ENCODE measurements at regions not wholly inside any gene's neighbourhood (a gene's known extent, or its start where the extent isn't known, plus 50 kb on each side); places are given as distances from the start of the nearest gene placed in this dataset.
"Not testable (repeated sequence)": the region's sequence is repeated elsewhere in the genome, so short reads cannot be mapped to it uniquely, and the experiment has no call there.

DNA sequence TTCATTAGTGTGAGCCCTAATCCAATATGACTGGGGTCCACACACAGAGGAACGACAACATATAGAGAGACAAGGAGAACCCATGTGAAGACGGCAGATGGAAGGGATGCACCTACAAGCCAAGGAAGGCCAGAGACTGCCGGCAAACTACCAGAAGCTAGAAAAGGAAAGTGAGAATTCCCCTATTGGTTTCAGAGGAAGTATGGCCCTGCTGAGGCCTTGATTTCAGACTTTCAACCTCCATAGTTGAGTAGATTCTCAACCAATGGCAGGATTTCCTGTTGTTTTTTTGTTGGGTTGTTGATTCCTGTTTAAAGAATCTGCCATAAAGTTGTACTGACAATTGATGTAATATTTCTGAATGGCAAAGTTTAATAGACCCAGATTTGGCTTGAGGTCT lies 241.5 kb downstream of the SATB2 start:
- intact Hi-C loops (cut with micrococcal nuclease), result no loop called here

DNA sequence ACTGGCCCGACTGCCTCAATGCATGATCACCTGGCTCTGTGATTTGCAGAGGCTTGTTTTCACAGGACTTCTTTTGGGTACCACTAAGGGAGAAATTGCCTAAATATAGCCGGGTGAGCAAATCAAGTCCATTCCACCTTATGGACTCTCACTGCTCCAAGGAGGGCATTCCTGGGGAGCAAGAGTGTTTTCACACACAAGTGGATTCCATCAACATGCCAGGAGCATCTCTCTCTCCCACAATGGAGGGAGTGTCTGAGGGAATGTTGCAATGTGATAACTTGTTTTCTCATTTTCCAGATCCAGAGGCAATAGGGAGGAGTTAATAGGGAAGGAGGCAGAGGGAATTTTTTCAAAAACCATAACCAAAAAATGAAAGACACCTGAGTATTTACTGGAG lies 250.7 kb downstream of the SATB2 start:
- intact Hi-C loops (cut with micrococcal nuclease), result no loop called here

DNA sequence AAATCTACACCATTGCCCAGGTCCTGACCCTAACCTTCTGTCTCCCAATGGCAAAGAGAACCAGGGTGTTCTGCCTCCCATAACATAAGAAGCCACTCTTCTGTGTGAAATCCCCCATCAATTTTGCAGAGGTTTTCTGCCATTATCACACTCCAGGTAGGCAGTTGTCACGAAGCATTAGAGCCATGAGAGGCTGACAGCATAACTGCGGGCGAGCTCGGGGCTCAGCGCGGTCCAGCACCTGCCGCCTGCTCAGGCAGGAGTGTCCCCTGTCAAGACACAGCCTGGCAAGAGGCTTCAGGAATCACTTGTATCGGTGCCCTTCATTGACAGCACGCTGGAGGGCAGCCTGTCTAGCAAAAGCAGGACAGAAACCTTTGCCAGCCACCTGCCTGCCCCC lies 251.2 kb downstream of the SATB2 start:
- intact Hi-C loops (cut with micrococcal nuclease), result no loop called here

DNA sequence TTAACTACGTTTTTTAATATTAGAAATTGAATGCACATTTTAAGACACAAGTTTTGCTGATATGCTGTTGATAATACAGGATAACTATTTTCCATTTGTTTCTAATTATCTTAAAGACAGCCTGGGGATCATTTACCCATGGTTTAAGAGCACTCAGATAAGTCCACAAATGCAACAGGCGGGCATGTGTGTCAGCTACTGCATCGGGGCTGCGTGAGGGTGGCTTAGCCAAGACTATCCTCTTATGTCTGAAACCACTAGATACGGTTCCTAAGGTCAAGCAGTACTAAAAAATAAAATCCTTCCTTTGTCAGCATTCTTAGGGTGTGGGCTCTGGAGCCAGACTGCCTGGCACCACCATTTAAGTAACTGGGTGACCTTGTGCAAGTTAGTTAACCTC lies 254.8 kb downstream of the SATB2 start:
- intact Hi-C loops (cut with micrococcal nuclease), result no loop called here

DNA sequence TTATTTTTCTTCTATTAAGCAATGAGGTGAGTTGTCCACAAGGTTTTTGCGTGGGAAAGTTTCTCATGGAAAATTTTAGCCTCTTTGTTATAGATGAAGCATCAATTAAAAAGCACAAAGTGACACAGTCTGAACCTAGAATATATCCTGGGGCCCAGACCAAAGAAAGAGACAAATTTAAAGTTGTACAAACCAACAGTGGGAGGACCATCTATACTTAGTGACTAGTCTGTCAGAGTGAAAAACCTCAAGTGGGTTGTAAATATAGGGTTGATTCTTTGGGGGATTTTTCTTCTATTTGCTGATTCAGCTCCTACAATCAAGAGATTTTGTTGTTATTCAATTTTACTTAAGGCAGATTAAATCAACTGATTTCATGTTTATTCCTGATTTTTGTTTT lies 256.2 kb downstream of the SATB2 start:
- intact Hi-C loops (cut with micrococcal nuclease), result no loop called here

DNA sequence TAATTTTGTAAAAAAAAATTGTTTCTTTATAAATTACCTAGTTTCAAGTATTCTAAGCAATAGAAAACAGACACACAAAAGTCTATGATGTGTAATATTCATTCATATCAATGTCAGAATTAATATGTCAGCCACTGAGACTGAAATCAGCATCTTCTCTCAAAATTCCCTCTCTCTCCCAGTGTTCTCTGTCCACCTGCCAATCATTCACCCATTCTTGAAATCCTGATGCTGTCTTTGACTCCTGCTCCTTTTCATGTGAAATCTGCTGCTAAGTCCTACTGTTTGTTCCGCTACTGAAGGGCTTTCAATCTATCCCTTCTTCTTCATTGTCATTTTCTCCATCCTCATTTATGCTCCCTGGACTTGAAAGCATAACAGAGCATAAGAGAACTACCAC lies 257.9 kb downstream of the SATB2 start:
- intact Hi-C loops (cut with micrococcal nuclease), result no loop called here

DNA sequence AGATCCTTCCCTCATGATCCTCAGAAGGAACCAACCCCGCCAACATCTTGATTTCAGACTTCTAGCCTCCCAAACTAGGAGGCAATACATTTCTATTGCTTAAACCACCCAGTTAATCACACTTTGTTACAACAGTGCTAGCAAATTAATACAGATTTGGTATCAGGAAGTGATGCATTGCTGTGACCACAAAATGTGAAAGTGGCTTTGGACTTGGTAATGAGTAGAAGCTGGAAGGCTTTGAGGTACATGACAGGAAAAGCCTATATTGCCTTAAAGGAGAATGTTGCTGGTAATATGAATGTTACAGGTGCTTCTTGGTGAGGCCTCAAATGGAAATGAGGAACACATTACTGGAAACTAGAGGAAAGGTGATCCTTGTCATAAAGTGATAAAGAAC lies 260.3 kb downstream of the SATB2 start:
- intact Hi-C loops (cut with micrococcal nuclease), result no loop called here

DNA sequence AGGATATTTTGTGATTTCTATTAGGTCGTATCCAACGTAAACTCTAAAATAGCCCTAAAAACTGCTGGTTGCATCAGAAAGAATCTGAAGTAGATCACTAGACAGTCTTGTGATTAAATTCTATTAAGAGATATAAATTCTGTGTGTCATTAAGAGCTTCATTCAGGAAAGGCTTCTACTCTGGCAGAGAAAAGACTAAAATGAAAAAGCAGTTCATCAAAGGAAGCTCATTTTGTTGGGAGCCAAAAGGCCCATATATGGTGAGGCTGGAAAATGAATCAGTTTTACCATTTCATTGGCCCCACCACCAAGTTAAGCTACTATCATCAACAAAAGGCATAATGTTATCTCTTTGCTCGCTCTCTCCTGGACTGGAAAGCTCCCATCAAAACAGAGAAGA lies 261.1 kb downstream of the SATB2 start:
- intact Hi-C loops (cut with micrococcal nuclease), result no loop called here

DNA sequence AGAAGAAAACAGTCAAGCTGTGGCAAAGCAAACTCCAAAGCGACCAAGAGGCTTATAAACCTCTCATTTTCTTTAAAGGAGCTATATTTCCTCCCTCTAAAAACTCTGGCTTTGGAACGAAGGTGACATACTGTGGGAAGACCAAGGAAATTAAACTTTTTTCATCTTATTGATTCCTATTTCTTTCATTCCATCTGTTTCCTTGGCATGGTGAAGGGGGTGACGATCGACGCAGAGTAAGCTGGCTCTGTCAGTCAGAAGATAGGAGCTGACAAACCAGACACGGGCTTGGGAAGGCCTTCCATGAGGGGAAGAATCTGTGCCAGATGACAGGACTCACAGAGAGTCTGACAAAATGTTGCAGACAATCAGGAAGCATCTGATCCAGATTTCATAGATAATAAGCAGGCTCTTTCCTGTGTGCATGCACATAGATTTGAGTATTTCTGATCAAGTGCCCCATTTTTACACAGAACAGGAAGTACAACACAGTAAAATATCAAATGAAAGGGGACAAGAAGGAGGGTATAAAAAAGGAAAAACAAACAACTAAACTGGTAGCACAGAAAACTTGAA lies 261.7 kb downstream of the SATB2 start:
- intact Hi-C loops (cut with micrococcal nuclease), result no loop called here

DNA sequence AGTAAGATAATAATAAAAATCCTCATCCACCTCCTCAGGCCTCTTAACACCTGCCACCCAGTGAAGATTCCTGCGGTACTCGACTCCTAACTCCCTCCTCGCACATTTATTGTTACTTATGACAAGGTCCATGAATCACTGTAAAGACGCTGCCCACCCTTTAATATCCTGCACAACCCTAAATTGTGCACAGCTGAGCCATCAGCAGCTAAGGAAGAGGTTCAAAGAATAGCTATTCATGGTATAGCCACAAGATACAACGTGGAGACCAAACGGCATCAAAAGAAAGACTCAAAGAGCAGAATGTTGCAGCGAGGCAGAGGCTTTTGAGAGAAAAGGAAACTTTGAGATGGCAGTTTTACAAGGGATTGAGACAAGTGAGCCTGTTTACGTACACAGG lies 266.3 kb downstream of the SATB2 start:
- intact Hi-C loops (cut with micrococcal nuclease), result no loop called here

DNA sequence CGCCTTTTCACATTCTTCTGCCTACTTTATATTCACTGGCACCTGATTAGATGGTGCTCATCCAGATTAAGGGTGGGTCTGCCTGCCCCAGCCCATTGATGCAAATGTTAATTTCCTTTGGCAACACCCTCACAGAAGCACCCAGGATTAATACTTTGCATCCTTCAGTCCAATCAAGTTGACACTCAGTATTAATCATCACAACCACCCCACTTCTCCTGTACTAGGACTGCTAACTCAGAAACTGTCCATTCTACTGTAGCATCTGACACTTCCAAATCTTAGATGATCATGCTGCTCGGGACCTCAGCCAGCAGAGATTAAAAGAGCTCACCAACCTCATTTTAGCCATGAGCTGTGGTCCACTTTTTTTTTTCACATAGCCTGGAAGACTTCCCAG lies 268.5 kb downstream of the SATB2 start:
- intact Hi-C loops (cut with micrococcal nuclease), result no loop called here

DNA sequence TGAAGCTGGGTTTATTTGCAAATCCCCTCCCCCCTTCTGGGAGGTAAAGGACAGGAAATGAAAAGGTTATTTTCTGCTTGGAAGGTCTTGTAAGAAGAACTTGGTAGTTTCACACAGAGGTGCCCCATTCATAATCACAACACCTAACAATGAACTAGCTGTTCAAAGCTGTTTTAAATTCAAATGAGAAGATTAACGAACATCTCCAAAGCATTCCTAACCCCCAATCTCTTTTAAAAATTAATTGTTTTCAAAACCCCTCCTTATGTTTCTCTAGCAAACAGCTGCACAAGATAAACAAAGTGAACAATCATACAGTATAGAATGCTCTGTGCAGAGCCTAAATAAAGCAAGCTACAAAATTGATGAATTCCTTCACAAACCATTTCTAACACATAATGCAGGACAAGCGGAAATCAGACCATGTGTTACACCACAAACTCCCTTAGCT lies 271.4 kb downstream of the SATB2 start:
- intact Hi-C loops (cut with micrococcal nuclease), result no loop called here

DNA sequence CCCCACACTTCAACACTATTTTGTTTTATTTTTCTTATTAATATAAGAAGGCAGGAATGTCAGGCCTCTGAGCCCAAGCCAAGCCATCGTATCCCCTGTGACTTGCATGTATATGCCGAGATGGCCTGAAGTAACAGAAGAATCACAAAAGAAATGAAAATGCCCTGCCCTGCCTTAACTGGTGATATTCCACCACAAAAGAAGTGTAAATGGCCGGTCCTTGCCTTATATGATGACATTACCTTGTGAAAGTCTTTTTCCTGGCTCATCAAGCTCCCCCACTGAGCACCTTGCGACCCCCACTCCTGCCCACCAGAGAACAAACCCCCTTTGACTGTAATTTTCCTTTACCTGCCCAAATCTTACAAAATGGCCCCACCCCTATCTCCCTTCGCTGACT lies 272.6 kb downstream of the SATB2 start:
- intact Hi-C loops (cut with micrococcal nuclease), result not testable (repeated sequence)

DNA sequence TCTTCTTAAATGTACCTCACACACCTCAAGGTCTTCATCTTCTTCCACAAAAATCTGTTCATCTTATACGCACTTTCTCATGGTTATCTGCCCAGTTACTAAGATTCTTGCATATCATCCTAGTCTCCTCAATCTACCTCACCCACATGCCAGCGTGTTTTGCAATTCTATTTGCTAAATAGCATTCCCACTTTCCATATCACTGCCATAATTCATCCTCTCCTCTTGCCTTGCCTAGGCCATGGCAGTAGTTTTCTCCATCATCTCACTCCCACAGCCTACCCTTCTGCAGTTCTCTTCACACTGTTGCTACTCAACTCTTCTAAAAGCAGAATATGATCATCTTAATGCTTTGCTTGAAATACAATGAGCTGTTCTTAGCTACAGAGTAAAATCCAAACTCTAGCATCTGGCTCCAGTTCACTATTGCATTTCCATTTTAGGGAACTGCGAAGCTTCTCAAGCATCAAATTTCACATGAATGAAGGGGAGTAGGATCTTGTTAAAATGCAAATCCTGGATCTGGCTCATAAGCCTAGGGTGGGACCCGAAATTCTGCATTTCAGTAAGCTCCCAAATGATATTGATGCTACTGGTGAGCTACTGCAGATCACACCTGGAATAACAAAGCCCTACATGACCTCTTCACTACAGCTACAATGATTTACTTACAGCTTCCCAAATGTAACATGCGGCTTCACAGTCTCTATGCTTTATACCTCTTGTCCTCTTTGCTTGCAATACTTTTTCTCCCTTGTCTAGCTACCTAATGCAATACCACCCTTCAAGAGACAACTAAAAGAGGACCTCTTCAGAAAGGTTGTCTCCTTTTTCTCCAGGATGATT lies 293.9 kb downstream of the SATB2 start:
- intact Hi-C loops (cut with micrococcal nuclease), result no loop called here

DNA sequence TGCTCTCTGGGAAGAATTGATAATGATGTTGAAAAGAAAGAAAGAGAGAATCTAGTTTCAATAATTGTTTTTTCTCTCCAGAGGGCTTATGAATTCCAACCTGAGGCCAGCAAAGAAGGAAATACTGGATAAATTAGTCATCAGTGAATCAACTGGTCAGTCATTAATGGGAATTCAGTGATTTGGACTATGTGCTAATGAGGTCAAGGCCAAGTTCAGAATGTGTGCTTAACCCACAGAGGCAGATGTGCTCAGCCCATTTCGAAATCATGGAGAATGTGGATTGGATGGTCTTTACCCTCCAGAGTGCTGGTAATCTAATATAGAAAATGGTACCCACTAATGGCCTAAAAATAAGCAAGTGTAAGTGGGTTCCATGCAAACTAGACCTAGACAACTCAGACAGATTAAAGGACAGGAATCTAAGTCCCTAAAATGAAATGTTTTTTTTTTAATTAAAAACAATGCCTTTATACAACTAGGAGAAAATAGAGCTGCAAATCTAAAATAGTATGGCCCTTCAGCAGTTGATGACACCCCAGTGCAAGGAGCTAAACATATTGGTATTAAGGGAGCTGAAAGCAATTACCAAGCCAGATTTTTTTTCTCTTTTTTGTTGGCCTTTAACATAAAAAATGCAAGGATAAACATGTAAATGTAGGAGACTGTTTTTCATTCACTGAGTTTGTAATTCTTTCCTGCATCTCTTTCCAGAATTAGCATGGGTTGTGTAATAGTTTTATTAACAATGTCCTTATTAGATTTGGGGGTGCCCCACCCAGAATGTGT lies 296.9 kb downstream of the SATB2 start:
- intact Hi-C loops (cut with micrococcal nuclease), result no loop called here

DNA sequence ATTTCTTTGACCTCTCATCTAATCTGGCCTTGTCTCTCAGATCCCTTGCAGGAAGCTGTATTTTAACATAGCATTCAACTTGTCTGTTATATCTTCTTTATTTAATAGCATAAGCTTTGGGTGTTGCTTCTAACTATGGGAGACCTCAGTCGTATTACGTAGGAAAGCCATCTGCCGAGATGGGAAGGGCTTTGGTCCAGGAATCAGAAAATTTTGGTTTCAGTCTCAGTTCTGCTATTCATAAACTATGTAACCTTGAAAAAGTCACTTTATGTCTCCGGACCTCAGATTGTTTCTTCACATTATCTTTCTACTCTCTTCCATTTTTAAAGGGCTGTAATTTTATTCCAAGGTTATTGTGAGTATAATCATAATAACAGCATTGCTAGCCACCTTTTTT lies 297.7 kb downstream of the SATB2 start:
- intact Hi-C loops (cut with micrococcal nuclease), result no loop called here

DNA sequence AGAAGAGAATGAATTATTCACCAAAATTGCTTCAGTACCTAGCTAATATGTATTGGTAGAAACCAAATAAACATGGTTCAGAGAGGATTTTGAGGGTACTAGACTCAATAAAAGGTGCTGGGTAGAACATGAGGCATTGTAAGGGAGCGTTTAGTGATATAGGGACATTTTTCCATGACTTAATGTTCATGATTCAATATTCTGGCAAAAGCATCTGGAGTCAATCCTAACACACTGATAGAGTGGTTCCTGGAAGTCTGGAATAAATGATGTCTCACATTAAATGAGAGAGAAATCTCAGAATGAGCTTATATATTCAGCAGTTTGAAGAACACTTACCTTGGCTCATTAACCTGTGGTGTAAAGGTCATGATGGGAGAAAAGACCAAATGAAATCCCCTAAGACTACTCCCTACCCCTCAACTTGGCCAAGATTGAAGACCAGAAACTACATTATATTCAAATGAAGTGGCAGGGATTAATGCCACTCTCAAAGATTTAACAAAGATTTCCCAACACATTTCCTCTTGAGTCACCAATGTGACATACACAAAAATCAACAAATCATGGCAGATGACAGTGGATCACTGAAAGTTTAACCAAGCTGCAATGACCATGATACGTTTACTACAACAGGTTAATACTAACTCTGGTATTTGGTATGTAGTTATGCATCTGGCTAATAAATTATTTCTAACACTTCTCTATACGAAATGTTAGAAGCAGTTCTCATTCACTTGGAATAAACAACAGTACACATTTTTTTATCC lies 309.5 kb downstream of the SATB2 start:
- intact Hi-C loops (cut with micrococcal nuclease), result no loop called here

DNA sequence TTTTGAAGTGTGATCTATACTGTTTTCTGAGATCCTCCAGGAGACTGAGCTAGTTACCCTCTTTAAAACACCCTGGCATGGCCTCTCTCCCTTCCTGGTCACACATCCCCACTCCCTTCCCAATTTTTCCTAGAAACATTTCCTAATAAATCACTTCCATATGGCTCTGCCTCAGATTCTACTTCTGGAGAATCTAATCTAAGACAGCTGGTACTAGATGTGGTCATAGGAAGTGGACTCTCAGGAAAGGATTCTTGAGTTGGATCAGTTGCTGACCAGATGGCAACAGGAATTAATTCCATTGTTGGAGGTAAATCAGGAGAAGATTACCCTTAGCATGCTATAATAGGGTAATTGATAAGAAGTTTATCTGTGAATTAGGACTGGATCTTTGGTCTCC lies 310.5 kb downstream of the SATB2 start:
- intact Hi-C loops (cut with micrococcal nuclease), result no loop called here

DNA sequence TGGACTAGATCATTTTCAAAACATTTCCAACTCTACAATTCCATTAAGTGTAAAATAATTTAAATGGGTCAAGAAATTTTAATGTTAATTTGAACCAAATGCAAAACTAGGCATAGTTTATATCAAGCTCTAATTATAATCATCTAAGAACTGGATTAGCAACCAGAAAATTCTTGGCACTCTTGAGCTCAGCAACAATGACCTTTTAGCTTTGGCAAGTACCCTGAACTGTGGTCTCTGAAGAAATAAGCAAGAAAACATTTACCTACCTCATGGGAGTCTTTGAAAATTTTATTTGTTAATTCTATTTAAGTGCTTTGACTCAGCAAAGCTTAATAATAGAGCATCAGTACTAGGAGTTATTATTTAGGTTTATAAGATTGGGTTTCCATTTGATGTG lies 313.2 kb downstream of the SATB2 start:
- intact Hi-C loops (cut with micrococcal nuclease), result no loop called here

DNA sequence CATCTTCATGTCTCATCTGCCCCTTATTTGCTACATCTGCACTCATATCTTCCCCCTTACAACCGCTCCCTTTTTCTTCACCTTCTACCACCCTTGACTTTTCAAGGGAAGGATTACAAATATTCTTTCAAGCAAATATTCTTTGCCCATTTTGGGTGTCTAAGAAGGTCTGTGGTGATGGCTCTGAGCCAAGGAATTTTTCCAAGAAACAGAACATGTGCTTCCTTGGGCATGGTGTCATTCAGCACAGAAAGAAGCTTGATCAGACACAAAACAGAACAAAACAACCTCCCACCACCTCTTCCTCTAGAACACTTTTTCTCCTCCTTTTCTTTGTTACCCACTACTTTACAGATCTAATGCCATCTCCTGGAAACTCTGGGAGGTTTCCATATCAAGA lies 313.7 kb downstream of the SATB2 start:
- intact Hi-C loops (cut with micrococcal nuclease), result no loop called here

DNA sequence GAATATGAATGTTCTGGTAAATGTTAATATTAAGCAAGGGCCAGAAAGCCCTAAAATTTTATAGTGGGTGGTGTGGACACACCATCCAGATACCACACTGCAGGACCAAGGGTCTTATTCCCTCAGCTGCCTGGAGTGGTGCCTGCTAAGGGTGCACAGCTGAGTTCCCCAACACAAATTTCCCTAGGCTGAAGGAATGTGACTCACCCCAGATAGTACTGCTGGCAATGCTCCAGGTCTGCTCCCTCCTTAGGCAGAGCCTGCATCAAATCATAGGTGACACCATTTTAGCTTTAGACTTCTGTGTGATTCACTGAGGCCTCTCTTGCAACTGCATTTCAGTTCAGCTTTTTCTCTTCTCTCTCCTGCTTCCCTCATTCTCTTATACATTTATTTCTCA lies 321.1 kb downstream of the SATB2 start:
- intact Hi-C loops (cut with micrococcal nuclease), result no loop called here

DNA sequence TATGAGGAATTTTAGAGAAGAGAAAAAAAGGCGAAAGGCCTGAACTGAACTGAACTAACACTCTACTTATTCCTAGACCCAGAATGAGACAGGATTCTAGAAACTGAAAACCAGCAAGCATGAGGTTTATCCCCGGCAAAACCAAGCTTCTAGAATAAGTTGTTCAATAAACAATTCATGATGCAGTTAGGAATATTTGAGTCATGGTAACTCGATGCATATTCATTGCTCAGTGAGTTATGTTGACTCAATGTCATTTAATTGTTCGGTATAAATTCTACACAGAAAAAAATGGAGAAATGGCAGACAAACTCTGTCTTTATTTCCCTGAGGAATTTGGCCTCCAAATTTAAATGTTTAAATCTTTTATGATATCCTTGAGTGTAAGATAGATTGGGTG lies 321.5 kb downstream of the SATB2 start:
- intact Hi-C loops (cut with micrococcal nuclease), result no loop called here

All from T-helper 2 cell treated with Interferon-gamma antibody and Interleukin-4, amounts not matched to agents 100 ng/mL and 5 ng/mL, for 36 hours (primary cell).